Activated CD8-positive, alpha-beta T cell treated with anti-CD3 and anti-CD28 coated beads for 36 hours (primary cell): ENCODE measurements at regions not wholly inside any gene's neighbourhood (a gene's known extent, or its start where the extent isn't known, plus 50 kb on each side); places are given as distances from the start of the nearest gene placed in this dataset.

Experiments
- ATAC-seq: fragments of 200-7000 bp; cut with Tn5 transposase; one replicate; pipeline ENCODE4 v1.10.0; 2021; ENCODE audit warnings: mild to moderate bottlenecking, moderate library complexity
- CTCF ChIA-PET: fragments of 350-600 bp; sonication (Branson Sonifier 250); formaldehyde crosslinking; loops from one replicate; lab custom pipeline; 2021; ENCODE audit warnings: antibody characterized with exemption; lab: Charles Lee
- POLR2A ChIA-PET: fragments of 350-600 bp; sonication (Branson Sonifier 250); formaldehyde crosslinking; loops from one replicate; lab custom pipeline; 2021; ENCODE audit warnings: antibody characterized with exemption; lab: Charles Lee
- DNase-seq: peaks from one replicate; pipeline ENCODE4 v3.0.0-alpha.2; 2020
- H3K27ac Mint-ChIP-seq: one replicate; pipeline ENCODE4 v1.8.0; 2021; ENCODE audit warnings: mild to moderate bottlenecking, mixed read lengths
- H3K27me3 Mint-ChIP-seq: one replicate; pipeline ENCODE4 v1.8.0; 2021; ENCODE audit warnings: mixed read lengths
- H3K36me3 Mint-ChIP-seq: one replicate; pipeline ENCODE4 v1.8.0; 2021; ENCODE audit warnings: low read depth, mixed read lengths
- H3K4me1 Mint-ChIP-seq: one replicate; pipeline ENCODE4 v1.8.0; 2021; ENCODE audit warnings: low read depth, mixed read lengths
- H3K4me3 Mint-ChIP-seq: one replicate; pipeline ENCODE4 v1.8.0; 2021; ENCODE audit warnings: mild to moderate bottlenecking, moderate library complexity, mixed read lengths
- H3K9me3 Mint-ChIP-seq: one replicate; pipeline ENCODE4 v1.8.0; 2021; ENCODE audit warnings: mixed read lengths
- CTCF ChIP-seq: fragments of 200-600 bp; IDR thresholded peaks from one replicate; pipeline ENCODE4 v1.8.0; 2022; ENCODE audit warnings: antibody characterized with exemption, mild to moderate bottlenecking
- intact Hi-C: fragments of 100-400 bp; cut with micrococcal nuclease; formaldehyde crosslinking; loops from one replicate; pipeline ENCODE4 v1.10.0; 2022

DNA sequence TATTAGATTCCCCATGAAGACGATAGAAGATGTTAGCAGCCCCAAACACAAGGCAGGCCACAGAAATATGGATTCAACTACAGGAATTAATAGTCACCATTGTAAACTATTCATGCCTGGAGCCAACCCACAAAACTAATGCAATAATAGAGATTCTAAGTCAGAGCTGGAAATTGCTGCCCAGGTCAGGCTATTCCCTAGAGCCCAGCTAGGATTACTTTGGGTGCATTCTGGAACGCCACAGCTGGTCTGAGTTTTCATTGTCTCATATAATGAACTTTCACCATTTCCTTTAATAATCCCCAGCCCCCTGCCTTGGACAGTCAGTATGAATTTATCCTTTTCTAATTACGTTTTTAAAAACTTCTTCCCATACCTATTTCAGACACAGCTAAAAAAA lies 252.6 kb downstream of the PAPSS1 start:
- Mint-ChIP-seq H3K4me3 (no peak overlapping the region), H3K36me3 (no peaks in the 10 kb centered on the region), H3K9me3 (no peaks in the 10 kb centered on the region), H3K4me1 (no peaks in the 10 kb centered on the region), H3K27ac (no peak overlapping the region), H3K27me3 (no peaks in the 10 kb centered on the region)
- DNase-seq (no peak), ATAC-seq (no peak)
- ChIA-PET POLR2A (no interaction called here), CTCF (no interaction called here)
- intact Hi-C loops: no loop called here
- no peak for TF ChIP-seq CTCF

GRCh38 chr4:107458194-107458593 lies 261.8 kb downstream of the PAPSS1 start:
- ChIA-PET POLR2A (no interaction called here), CTCF (no interaction called here)
- ATAC-seq: no peak
- H3K4me1 Mint-ChIP-seq: no peaks in the 10 kb centered on the region
- intact Hi-C loops: no loop called here
- no peak for DNase-seq
- no peaks in the 10 kb centered on the region for H3K36me3 Mint-ChIP-seq
- H3K27ac Mint-ChIP-seq: no peak overlapping the region
- H3K9me3 Mint-ChIP-seq: no peaks in the 10 kb centered on the region
- no peak for TF ChIP-seq CTCF
- H3K4me3 Mint-ChIP-seq: no peak overlapping the region
- H3K27me3 Mint-ChIP-seq: peaks cover 11% of the 10 kb centered on the region

DNA sequence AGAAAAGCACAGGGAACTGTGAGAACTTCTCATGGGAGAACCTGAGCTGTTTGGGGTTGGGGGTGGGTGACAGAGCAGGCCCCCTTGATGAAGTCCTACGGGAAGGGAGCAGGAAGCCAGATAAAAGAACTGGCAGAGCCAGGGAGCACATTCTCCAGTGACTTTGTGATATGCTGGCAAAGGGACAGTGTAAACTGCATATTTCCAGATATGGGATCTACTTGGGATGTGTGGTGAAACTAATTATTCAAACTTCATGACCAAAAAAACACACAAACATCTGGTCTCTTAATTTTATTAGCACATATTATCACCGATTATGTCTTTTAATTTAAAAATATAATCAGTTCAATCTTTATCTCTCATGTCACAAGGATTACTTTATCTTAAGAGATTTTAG lies 266.0 kb downstream of the PAPSS1 start:
- no peaks in the 10 kb centered on the region for H3K36me3 Mint-ChIP-seq
- DNase-seq (no peak), ATAC-seq (no peak)
- H3K9me3 Mint-ChIP-seq: no peaks in the 10 kb centered on the region
- no peak overlapping the region for H3K27ac Mint-ChIP-seq
- intact Hi-C loops: no loop called here
- no peak for TF ChIP-seq CTCF
- H3K27me3 Mint-ChIP-seq: peaks cover 2% of the 10 kb centered on the region
- H3K4me1 Mint-ChIP-seq: no peaks in the 10 kb centered on the region
- ChIA-PET CTCF (no interaction called here), POLR2A (no interaction called here)
- no peak overlapping the region for H3K4me3 Mint-ChIP-seq

- no peak overlapping the region for H3K4me3 Mint-ChIP-seq
These were observed 267.1 kb downstream of the PAPSS1 start for GRCh38 chr4:107452717-107453630.

More at GRCh38 chr4:107452717-107453630, 267.1 kb downstream of the PAPSS1 start:
- Mint-ChIP-seq H3K4me1 (no peaks in the 10 kb centered on the region), H3K27me3 (peaks cover 4% of the 10 kb centered on the region), H3K36me3 (no peaks in the 10 kb centered on the region), H3K9me3 (no peaks in the 10 kb centered on the region), H3K27ac (no peak overlapping the region)
- ChIA-PET CTCF (no interaction called here), POLR2A (no interaction called here)
- TF ChIP-seq CTCF: no peak
- DNase-seq (no peak), ATAC-seq (no peak)
- intact Hi-C loops: no loop called here
